Aorta (tissue), 5 donors: ENCODE measurements at regions not wholly inside any gene's neighbourhood (a gene's known extent, or its start where the extent isn't known, plus 50 kb on each side); places are given as distances from the start of the nearest gene placed in this dataset.

Experiments
- ATAC-seq: fragments of 200-7000 bp; cut with Tn5 transposase; one replicate; pipeline ENCODE4 v1.9.1; 2022; ENCODE audit warnings: moderate library complexity; ENCODE audit not compliant: low FRiP score
- DNase-seq, 2 donors: peaks; one replicate each; pipeline ENCODE4 v3.0.0-alpha.2; 2020
- H3K27ac ChIP-seq, 2 donors: one replicate each; pipeline ENCODE4 v1.5.1; 2013; ENCODE audit warnings: low read length in 2 of 2, mild to moderate bottlenecking in 2 of 2, moderate library complexity in 2 of 2, control low read depth in 1 of 2, inconsistent platforms in 1 of 2, low read depth in 1 of 2
- H3K27me3 ChIP-seq, 2 donors: one replicate each; pipeline ENCODE4 v1.6.1; 2013; ENCODE audit warnings: control low read depth in 1 of 2, low read length in 1 of 2, mild to moderate bottlenecking in 1 of 2, moderate library complexity in 1 of 2; ENCODE audit not compliant: insufficient read depth in 2 of 2, control insufficient read depth in 1 of 2
- H3K36me3 ChIP-seq, 2 donors: one replicate each; pipeline ENCODE4 v1.6.1; 2013; ENCODE audit warnings: control low read depth in 1 of 2, low read length in 1 of 2, mild to moderate bottlenecking in 1 of 2; ENCODE audit not compliant: insufficient read depth in 2 of 2, control insufficient read depth in 1 of 2
- H3K4me1 ChIP-seq, 2 donors: one replicate each; pipeline ENCODE4 v1.6.1; 2013; ENCODE audit warnings: low read length in 2 of 2, control low read depth in 1 of 2, mild to moderate bottlenecking in 1 of 2, moderate library complexity in 1 of 2; ENCODE audit not compliant: insufficient read depth in 2 of 2, control insufficient read depth in 1 of 2
- H3K4me3 ChIP-seq, 2 donors: one replicate each; pipeline ENCODE4 v1.5.1; 2013; ENCODE audit warnings: low read length in 2 of 2, control low read depth in 1 of 2, mild to moderate bottlenecking in 1 of 2
- H3K9me3 ChIP-seq: one replicate; pipeline ENCODE4 v1.6.1; 2013; ENCODE audit warnings: mild to moderate bottlenecking, low read length; ENCODE audit not compliant: control insufficient read depth
- WGBS, 2 donors: extraction: QIAGEN DNeasy Blood & Tissue Kit; methylation state at CpG; one replicate each; pipeline ENCODE4 v1.1.7; 2013; 5-methylcytosine and 5-hydroxymethylcytosine counted together
- intact Hi-C, 2 donors: fragments of 100-400 bp; cut with DNase I; formaldehyde crosslinking; loops; one replicate each; pipeline versions ENCODE4 v1.14.2 to v1.15.0; 2022
- donor health status: healthy with polysubstance abuse.
- donor health status: Bipolar disorder and iron deficiency.
- donor health status: DM: no; HTN: no; CAD: no.
- donor health status: DM: no; HTN: no; CAD: no.
- donor health status: DM: yes; HTN: yes; CAD: no.

GRCh38 chr14:76312821-76313220 is 63.1 kb upstream of the ESRRB start:
- Histone ChIP-seq H3K27ac (no peak overlapping the region), H3K4me1 (no peaks in the 10 kb centered on the region), H3K36me3 (no peaks in the 10 kb centered on the region), H3K27me3 (no peaks in the 10 kb centered on the region), H3K4me3 (no peak overlapping the region), H3K9me3 (no peaks in the 10 kb centered on the region)
- DNase-seq, result no peak
- 81 to 88% methylated on average over 4 of the region's 4 CpGs for WGBS, 2 donors
- intact Hi-C loops, result no loop called here
- no peak for ATAC-seq

DNA sequence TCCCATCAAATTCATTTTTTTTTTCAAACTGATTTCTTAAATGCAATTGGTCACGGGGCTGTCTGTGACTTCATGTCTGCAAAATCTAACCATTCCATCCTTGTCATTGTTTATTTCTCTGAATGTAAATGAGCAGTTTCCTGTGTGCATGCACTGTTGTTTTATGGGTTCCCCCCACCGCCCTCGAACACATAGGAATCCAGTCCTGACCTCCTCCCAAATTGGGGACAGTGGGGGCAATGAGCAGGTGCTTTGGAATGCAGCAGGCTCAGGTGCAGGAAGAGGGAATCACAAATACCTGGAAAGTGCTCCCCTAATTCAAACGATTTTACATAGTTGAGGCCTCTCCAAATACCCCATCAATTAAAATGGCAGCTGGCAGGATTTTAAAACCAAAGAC is 62.6 kb upstream of the ESRRB start:
- WGBS, 2 donors, result 71 to 76% methylated on average over 4 of the region's 4 CpGs
- ATAC-seq (no peak), DNase-seq (no peak)
- Histone ChIP-seq H3K4me1 (no peaks in the 10 kb centered on the region), H3K27ac (no peak overlapping the region), H3K36me3 (no peaks in the 10 kb centered on the region), H3K9me3 (no peaks in the 10 kb centered on the region), H3K27me3 (no peaks in the 10 kb centered on the region), H3K4me3 (no peak overlapping the region)
- intact Hi-C loops, result no loop called here

- no peak for ATAC-seq
- intact Hi-C loops, result no loop called here
- Histone ChIP-seq H3K36me3 (no peaks in the 10 kb centered on the region), H3K27ac (no peak overlapping the region), H3K4me3 (no peak overlapping the region), H3K4me1 (no peaks in the 10 kb centered on the region), H3K9me3 (no peaks in the 10 kb centered on the region), H3K27me3 (no peaks in the 10 kb centered on the region)
- WGBS, 2 donors, result 73% methylated on average over 3 of the region's 3 CpGs
- no peak for DNase-seq
Measured at GRCh38 chr14:76313852-76314251, 62.1 kb upstream of the ESRRB start.

- intact Hi-C loops, result no loop called here
Measured at GRCh38 chr14:76314521-76315034, 61.4 kb upstream of the ESRRB start.

DNA sequence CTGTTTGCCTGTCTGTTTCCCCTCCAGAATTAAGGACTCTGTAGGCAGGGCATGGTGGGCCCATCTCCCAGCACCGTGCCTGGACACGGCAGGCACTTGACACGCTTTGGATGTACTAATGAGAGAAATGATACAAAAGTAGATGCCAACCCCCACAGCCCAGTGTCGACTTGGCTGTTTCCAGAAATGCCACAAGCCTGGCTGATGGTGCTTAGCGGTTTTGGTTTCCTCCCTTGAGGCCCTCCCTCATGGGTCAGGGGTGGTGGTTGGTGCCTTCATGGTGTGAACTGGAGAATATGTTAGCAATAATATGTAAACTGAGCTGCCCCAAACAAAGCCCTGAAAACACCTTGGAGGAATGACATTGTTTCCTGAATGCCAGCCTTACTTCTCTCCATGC is 55.5 kb upstream of the ESRRB start:
- H3K36me3 ChIP-seq, result no peaks in the 10 kb centered on the region
- WGBS, 2 donors, result 82 to 85% methylated on average over 5 of the region's 5 CpGs

More at GRCh38 chr14:76314521-76315034, 61.4 kb upstream of the ESRRB start:
- Histone ChIP-seq H3K36me3 (no peaks in the 10 kb centered on the region), H3K4me3 (no peak overlapping the region), H3K9me3 (no peaks in the 10 kb centered on the region), H3K4me1 (no peaks in the 10 kb centered on the region), H3K27me3 (no peaks in the 10 kb centered on the region), H3K27ac (no peak overlapping the region)
- WGBS, 2 donors, result 65 to 67% methylated on average over 7 of the region's 7 CpGs
- DNase-seq, result no peak
- no peak for ATAC-seq

GRCh38 chr14:76320975-76321374 is 55.0 kb upstream of the ESRRB start:
- ATAC-seq (no peak), DNase-seq (no peak)
- Histone ChIP-seq H3K4me1 (no peaks in the 10 kb centered on the region), H3K4me3 (no peak overlapping the region), H3K27me3 (no peaks in the 10 kb centered on the region), H3K9me3 (no peaks in the 10 kb centered on the region), H3K27ac (no peak overlapping the region), H3K36me3 (no peaks in the 10 kb centered on the region)
- WGBS, 2 donors, result 91 to 92% methylated on average over 4 of the region's 4 CpGs
- intact Hi-C loops, result no loop called here

More for the DNA sequence above, 55.5 kb upstream of the ESRRB start:
- ATAC-seq (no peak), DNase-seq (no peak)
- Histone ChIP-seq H3K4me3 (no peak overlapping the region), H3K27me3 (no peaks in the 10 kb centered on the region), H3K9me3 (no peaks in the 10 kb centered on the region), H3K27ac (no peak overlapping the region), H3K4me1 (no peaks in the 10 kb centered on the region)
- intact Hi-C loops, result no loop called here

- DNase-seq, result no peak
- Histone ChIP-seq H3K27ac (no peak overlapping the region), H3K4me1 (no peaks in the 10 kb centered on the region), H3K4me3 (no peak overlapping the region), H3K36me3 (no peaks in the 10 kb centered on the region), H3K27me3 (no peaks in the 10 kb centered on the region), H3K9me3 (no peaks in the 10 kb centered on the region)
- ATAC-seq, result no peak
- 84 to 87% methylated on average over 12 of the region's 12 CpGs for WGBS, 2 donors
- intact Hi-C loops, result no loop called here
Measured at GRCh38 chr14:76322594-76323220, 53.2 kb upstream of the ESRRB start.

GRCh38 chr14:76323331-76324050 is 52.4 kb upstream of the ESRRB start:
- Histone ChIP-seq H3K27ac (no peak overlapping the region), H3K9me3 (no peaks in the 10 kb centered on the region), H3K36me3 (no peaks in the 10 kb centered on the region), H3K4me1 (no peaks in the 10 kb centered on the region), H3K27me3 (no peaks in the 10 kb centered on the region), H3K4me3 (no peak overlapping the region)
- intact Hi-C loops, result no loop called here
- 86% methylated on average over 6 of the region's 6 CpGs for WGBS, 2 donors
- ATAC-seq (no peak), DNase-seq (no peak)

GRCh38 chr14:76324133-76324532 is 51.8 kb upstream of the ESRRB start:
- H3K4me1 ChIP-seq, result no peaks in the 10 kb centered on the region
- H3K4me3 ChIP-seq, result no peak overlapping the region
- H3K27ac ChIP-seq, result no peak overlapping the region
- intact Hi-C loops, result no loop called here
- WGBS, 2 donors, result 68 to 74% methylated on average over 5 of the region's 5 CpGs
- H3K27me3 ChIP-seq, result no peaks in the 10 kb centered on the region
- DNase-seq (no peak), ATAC-seq (no peak)
- H3K9me3 ChIP-seq, result no peaks in the 10 kb centered on the region
- no peaks in the 10 kb centered on the region for H3K36me3 ChIP-seq
